GM21515 (cell line): ENCODE measurements at regions not wholly inside any gene's neighbourhood (a gene's known extent, or its start where the extent isn't known, plus 50 kb on each side); places are given as distances from the start of the nearest gene placed in this dataset.

Experiments
- ATAC-seq: cut with Tn5 transposase; IDR thresholded peaks from one replicate; pipeline ENCODE4 v1.9.1; 2021; ENCODE audit not compliant: unreplicated experiment

DNA sequence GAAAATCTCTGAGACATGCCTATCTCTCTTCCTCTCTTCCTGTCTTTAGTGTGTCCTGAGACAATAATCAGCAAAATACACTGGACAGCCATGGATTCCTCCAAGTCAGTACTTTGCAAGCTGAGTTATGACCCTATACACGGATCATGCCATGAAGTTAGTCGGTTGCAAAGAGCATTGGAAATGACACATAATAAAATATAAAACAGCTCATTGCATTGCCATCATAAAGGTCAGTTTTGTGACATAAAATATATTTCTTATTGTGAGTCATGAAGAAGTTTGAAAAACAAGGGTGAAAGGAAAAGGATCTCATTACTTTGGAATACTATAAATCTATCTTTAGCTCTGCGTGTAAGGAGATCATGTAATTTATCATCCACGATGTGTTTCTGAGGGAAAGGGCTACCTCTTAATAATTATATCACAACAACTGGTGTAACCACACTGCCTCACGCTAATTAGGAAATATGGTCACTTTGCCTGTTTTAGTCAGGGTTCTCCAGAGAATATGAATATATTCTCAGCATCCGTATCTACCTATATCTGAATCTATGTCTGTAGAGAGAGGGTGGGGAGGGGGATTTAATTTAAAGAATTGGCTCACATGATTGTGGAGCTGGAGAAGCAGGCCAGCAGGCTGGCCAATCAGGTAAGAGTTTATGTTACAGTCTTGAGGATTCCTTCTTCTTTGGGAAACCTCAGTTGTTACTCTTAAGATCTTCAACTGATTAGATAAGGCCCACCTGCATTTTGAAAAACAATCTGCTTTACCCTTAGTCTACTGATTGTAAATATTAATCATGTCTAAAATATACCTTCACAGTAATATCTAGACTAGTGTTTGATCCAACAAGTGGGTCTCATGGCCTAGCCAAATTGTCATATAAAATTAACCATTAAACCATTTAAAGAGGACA is 198.8 kb downstream of the FAT3 start:
- ATAC-seq: no peak

DNA sequence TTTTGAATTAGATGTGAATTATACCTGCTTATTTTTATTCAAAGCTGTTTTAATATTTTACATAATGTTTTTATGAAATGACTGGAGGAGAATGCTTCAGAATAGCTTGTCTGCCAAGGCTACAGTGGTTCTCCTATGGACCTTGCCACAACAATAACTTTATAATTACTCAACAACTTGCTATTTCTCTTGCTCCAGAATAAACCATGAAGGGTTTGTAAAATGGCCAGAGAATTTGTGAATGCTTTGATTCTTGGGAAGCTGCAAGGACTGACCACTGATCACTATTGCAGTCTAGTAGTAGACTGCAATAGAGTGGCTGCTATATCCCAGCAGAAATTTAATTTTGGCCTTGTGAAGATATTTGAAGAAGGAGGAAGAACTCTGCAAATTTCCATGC is 199.7 kb downstream of the FAT3 start:
- ATAC-seq: no peak

DNA sequence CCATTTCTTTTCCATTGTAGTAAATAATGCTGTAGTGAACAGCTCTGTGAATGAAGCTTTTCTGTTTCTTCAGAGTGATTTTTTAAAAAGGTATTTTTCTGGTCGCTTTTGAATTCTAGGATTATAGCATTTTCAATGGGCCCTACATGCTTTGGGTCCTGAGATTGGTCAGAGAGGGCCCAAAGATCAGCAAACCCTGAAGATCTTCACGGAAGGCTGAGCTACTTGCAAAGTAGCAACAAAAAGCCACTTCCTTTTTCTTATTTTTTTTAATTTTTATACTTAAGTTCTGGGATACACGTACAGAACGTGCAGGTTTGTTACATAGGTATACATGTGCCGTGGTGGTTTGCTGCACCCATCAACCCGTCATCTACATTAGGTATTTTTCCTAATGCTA is 200.5 kb downstream of the FAT3 start:
- no peak for ATAC-seq

DNA sequence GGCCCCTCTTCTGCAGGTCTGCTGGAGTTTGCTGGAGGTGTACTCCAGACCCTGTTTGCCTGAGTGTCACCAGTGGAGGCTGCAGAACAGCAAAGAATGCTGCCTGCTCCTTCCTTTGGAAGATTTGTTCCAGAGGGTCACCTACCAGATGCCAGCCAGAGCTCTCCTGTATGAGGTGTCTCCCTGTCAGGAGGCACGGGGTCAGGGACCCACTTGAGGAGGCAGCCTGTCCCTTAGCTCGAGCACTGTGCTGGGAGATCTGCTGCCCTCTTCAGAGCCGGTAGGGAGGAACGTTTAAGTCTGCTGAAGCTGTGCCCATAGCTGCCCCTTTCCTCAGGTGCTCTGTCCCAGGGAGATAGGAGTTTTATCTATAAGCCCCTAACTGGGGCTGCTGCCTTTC is 207.9 kb downstream of the FAT3 start:
- ATAC-seq: no peak

DNA sequence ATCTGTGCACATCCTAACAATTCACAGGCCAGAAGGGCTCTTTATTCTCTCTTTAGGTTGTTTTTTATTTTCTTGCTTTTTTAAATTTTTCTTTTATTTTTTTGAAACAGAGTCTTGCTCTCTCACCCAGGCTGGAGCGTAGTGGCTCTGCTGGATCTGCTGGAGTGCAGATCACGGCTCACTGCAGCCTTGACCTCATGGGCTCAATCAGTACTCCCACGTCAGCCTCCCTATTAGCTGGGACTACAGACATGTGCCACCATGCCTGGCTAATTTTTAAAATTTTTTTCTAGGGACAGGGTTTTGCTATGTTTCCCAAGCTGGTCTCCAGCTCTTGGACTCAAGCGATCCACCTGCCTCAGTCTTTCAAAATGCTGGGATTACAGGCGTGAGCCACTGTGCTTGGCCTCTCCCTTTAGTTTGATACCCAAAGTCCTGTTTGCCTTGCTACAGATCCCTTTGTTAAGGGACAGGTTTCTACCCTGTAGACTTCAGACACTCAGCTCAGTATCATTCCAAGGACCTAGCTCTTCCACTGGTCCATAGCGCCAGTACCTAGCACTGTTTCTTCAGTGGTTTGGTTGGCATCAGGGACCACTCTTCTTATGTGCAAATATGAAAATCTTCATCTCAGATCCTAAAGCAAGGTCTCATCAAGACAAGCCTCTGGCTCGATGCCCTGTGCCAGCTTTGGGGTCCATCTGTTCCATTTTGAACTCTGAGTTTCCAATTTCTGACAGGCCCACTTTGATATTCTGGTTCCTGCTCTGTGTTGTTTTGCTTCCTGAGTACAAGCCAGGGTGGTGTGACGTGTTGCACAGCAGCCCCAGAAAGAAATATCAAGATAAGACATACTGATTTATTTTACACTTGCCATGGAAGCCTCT is 211.7 kb downstream of the FAT3 start:
- ATAC-seq: no peak

DNA sequence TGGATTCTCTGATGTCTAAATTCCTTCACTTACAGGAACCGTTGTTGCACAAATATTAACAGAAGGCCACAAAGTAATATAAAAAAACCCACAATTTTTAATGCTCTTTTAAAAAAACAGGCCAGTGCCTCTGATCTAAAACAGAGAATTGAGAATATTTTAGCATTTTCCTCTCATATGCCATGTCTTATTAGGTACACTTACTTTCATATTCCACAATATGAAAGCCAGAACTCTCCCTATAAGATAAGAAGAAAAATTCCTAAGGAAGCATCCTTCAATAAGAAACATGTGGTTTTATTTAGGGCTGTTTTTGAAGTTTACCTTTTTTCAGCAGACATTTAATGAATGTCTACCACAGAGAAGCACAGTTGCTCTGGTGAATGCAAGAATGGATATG is 214.5 kb downstream of the FAT3 start:
- ATAC-seq: no peak

DNA sequence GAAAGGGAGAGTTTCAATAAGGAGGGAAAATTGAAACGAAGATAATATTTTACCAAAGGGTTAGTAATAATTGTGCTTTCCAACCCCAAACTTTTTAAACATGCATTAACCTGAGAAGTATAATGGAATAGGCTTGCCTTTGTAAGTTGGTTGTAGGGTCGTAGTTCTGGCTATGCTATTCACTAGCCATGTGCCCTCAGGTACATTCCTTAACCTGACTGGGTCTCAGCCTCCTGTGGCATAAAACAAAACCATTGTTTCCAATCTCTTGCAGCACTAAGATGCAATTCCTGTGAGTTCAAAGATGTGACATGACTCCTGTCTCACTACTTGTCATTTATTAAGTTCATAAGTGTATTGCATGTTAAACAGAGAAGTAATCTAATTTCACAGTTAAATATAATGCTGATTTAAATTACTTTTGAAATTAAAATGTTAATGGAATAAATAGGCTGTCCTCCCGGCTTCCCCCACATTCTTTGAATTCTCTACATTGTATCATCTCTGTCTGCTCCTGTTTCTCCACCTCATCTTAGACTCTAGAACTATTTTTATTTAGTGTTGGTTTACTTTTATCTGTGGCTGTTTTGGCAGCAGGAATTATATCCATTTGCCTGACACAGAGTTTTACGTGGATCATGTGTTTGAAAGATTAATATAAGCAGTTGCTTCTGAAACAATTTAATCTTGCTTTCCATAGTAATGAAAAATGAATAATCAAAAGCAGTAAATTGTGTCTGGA is 216.3 kb downstream of the FAT3 start:
- no peak for ATAC-seq

DNA sequence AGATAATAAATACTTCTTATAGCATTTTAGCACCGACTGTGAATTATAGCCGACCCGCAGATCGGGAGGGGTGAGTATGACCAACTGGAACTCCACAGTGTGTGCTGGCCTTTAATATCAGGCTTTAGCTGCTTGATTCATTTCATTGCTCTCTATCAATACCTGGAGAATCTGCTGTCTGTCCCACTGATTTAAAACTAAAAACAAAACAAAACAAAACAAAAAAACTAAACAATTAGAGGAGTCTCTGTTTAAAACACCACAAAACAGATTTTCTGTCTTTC is 216.8 kb downstream of the FAT3 start:
- no peak for ATAC-seq

DNA sequence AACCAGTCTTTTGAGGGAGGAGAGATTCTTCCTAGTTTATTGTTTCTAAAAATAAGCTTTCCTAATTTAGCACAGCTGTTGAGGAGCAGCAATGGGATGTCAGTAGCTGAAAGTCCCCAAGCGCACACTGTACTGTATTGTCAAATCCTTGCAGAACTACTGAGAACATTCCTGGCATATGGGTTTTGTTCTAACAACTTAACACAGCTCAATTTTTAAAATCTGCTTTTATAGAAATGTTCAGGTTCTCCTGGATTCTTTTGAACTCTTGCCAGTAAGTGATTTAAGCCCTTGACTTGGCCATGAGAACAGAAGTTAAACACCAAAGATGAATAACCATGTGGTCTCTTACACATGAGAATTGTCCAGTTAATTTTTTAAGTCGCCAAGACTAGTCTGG is 218.6 kb downstream of the FAT3 start:
- no peak for ATAC-seq

DNA sequence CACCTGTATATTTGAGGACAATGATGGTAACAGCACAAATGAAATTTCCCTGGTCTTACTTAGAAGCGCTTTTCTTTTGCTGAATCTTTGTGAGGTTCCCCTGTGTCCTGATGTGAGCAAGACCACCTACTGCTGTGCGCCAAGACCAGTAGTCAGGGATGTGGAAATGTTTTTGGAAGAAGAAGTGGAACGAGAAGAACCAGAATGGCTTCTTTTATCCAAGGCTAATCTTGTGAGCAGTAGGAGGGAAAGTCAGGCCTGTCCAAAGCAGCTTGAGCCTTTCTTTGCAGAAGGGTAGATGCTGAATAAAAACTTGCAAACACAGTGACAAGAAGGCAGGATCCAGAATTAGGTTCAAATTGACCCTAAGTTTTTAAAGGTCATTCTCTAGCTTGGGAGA is 223.0 kb downstream of the FAT3 start:
- ATAC-seq: no peak

DNA sequence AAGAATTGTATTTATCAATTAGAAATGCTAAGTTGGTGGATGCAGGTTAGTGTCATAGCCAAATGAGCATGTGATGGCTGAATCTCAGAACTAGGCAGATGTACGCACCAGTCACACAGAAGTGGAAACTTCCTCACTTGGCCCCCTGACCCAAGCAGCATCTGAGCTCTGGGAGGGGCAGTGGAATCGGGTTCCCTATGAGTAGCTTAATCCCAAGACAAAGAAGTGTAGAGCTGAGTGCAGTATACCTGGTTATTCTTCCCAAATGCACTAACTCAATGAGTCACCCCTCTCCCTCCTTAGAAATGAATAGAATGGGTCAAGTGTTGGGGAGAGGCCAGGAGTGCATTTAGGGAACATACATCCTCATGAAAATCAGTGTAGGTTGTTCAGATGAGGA is 224.6 kb downstream of the FAT3 start:
- ATAC-seq: no peak

DNA sequence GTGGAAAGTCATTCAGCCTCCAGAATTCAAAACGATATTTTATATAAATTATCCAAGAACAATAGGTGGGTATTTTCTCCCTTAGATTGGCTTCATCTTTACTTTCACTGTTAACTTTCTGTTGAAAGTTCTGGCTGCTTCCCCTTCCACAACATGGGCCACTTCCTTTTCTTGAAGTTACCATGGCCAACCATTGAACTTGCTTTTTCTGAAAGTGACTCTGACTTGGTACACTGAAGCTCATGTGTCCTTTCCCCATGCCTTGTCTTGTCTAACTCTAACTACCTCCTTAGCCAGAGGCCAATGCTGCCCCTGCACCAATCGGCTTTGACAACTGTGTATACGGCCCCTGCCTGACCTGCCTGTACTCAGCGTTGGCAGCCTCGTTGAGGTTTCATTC is 225.2 kb downstream of the FAT3 start:
- ATAC-seq: no peak

DNA sequence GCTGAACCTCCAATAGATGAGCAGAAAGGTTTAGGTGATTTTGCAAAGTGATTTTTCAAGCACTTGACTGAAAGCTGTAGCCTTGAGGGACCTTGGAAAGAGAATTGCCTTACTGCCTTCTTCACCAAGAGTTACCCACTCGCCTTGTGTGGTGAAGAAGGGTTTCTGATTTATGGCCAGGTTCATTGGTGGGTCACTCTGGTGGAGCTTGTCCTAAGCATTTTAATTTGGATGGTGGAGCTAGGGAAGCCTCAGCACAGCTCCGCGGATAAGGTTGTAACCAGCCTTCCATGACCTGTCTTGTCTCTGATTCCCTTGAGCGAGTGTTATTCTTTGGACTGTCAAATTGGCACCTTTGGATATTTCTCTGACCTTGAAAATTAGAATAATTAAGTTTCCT is 226.4 kb downstream of the FAT3 start:
- ATAC-seq: no peak

DNA sequence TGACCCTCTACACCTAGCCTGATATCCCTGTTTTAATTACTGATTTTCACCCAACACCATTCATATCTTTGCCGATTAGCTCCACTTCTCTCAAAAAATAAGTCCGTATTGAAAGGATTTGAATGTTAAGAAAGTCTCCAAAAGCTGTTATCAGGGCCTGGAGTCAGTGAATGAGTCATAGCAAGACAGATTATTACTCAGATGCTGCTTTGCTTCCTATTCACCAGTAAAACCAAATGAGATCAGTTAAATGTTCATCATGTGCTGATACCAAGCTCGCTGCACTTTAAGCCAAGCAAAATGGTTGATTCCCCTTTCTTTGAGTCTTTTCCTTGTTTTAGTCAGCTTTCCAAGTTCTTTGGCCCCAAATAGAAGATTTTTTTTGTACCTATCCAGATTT is 228.4 kb downstream of the FAT3 start:
- ATAC-seq: no peak

DNA sequence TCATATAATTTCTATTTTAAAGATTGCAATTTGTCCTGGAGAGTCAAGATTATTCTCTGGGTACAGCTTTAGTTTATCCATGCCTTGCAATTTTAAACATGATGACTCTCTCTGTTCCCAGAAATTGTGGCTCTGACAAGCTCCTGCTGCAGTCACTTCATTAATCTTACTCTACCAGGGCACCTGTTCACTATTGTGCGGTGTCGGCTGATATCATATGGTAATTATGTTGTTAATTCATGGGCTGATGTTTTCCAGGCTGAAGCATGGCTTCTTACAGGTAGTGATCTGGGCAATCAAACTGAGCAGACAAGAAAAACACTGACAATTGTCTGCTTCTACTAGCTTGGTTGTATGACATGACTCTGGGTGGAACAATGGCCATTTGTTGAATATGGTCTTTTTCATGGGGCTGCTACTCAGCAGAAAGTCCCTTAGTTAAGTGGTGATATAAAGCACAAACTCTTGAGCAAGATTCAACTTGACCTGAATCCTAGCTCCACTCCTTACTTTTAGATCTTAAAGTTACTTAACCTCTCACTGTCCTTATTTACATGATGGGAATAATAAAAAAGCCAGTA is 230.7 kb downstream of the FAT3 start:
- no peak for ATAC-seq

DNA sequence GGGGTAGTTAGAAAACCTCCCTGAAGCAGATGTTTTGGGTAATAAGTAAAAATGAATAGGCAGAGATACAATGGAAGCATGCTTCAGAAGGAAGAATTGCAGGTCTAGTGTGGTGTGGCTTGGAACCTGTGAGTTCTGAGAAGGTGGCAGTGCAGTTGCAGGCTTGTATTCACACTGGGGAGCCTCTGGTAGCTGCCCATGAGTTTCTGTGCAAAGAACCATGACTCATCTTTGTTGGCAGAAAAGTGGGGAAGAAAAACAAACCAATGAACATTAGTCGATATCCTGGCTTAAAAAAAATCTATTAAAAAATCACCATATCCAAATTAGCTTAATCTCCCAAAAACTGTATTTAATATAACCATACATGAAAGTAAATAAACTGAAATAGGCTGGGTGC is 232.6 kb downstream of the FAT3 start:
- ATAC-seq: no peak

DNA sequence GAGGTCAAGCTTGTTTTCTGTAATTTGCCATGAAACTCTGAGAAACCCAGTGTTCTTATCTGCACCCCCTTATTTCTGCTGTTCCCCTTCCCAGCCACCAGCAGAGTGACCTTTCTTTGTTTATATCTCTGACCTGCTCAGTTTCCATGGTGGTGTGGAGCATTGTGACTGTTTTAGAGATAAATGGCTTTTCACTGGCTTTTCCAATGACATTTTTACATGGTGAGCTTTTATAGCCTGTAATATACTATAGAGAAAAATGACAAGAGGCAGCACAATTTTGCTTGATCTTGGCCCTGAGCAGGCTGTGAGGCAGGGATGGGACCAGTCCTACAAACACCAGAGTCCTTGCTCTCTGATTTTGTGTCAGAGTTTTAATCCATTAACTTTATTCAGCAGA is 233.9 kb downstream of the FAT3 start:
- ATAC-seq: no peak

DNA sequence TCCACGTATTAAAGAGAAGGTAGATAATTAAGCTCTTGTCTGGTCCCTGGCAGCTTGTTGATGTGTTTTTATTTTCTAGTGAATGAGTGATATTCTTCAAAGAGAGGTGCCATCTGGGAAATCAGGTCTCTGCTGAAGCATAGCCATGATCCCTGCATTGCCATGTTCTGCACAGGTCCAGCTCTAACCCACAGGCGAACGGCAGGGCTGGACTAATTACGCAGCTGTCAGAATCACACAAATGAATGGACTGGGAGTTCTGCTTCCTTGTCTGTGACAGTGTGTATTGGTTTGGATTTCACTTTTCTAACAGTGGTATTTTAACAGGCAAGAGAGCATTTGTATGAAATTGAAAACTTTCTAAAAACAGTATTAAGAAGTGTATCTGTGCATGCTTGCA is 235.6 kb downstream of the FAT3 start:
- ATAC-seq: no peak

DNA sequence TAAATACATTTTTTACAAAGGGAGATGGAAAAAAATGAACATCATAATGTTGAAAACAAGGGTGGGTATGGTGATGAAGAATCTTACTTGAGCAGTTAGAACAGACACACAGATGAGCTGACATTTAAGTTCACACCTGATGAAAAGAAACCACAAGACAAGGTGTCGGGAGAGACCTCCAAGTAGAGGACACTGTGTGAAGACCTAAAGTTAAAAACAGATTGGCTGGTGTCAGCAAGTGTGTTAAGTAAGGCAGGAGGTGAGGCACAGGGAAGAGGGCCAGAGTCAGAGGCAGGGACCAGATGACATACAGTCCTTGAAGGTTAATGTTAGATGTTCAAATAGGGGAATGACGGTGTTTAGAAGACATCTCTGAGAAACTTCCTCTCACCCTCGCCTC is 236.8 kb downstream of the FAT3 start:
- no peak for ATAC-seq

DNA sequence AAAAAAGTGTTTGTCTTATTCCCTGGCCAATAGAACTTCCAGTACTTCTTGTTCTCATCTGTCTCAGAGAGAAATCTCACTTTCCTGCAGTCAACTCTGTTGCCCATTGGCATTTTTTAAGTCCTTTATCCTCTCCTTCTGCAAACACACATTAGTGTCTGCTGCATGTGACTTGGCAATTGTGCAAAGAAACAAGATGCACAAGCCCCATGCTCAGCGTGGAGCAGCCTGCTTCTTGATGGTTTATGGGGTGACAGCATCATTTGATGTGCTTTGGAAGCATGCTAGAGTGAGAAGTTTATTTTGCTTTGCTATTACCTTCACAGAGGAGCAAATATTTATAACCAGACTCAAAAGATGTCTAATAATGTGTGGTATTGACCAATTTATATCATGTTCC is 238.2 kb downstream of the FAT3 start:
- no peak for ATAC-seq

DNA sequence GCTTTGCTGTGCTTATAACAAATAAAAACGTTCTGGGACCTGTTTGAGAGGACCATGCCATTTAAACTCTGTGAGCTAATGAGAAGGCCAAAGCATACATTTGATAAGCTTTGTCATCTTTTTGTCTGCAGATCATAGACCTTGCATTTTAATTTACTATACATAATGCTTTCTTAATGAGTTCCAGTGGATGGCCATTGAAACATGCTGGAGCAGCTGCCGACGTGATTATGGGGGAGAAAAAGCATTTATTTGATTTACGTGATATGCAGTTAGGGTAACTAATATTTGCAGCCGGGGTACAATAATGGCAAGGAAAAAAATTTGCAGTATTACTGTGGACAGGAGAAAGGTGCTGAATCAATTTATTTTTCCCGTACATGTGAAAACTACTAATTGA is 240.2 kb downstream of the FAT3 start:
- no peak for ATAC-seq
